ENCODE measurements at regions not wholly inside any gene's neighbourhood (a gene's known extent, or its start where the extent isn't known, plus 50 kb on each side); places are given as distances from the start of the nearest gene placed in this dataset.

DNA sequence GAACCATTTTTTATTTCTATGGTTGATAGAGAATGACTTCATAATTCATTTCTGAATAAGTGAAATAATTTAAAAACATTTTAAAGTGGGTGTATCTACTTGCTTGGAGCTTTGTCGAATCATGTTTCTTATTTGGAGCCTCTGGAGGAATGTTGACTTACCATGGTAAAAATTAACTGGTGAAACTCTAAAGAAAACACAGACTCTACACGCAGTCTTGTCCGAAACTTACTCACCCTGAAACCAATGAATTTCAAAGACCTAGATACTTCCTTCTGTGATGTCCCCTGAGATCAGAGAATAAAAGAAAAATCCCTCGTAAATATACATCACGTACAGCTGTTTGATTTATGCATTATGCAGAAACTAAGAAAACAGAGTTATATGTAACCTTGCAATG, 665.2 kb upstream of the NRXN1 start:
- TF ChIP-seq, protein P1, sequence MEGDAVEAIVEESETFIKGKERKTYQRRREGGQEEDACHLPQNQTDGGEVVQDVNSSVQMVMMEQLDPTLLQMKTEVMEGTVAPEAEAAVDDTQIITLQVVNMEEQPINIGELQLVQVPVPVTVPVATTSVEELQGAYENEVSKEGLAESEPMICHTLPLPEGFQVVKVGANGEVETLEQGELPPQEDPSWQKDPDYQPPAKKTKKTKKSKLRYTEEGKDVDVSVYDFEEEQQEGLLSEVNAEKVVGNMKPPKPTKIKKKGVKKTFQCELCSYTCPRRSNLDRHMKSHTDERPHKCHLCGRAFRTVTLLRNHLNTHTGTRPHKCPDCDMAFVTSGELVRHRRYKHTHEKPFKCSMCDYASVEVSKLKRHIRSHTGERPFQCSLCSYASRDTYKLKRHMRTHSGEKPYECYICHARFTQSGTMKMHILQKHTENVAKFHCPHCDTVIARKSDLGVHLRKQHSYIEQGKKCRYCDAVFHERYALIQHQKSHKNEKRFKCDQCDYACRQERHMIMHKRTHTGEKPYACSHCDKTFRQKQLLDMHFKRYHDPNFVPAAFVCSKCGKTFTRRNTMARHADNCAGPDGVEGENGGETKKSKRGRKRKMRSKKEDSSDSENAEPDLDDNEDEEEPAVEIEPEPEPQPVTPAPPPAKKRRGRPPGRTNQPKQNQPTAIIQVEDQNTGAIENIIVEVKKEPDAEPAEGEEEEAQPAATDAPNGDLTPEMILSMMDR (IDR thresholded peaks at IDR 0.05; ENCODE audit: low read depth, low read length, poor library complexity, severe bottlenecking): no peak
- TF ChIP-seq EZH2phosphoT487 (IDR thresholded peaks at IDR 0.05; ENCODE audit: borderline replicate concordance, low read length): no peak

Data from DOHH2 (cell line).